ENCODE measurements at regions not wholly inside any gene's neighbourhood (a gene's known extent, or its start where the extent isn't known, plus 50 kb on each side); places are given as distances from the start of the nearest gene placed in this dataset.
"Not testable (repeated sequence)": the region's sequence is repeated elsewhere in the genome, so short reads cannot be mapped to it uniquely, and the experiment has no call there.

- no peak for DNase-seq
These were observed 447.8 kb downstream of the PLK2 start for GRCh38 chr5:58012102-58012501.

- DNase-seq, result no peak
These were observed 448.6 kb downstream of the PLK2 start for GRCh38 chr5:58011301-58011700.

- DNase-seq, result no peak
These were observed 450.1 kb downstream of the PLK2 start for GRCh38 chr5:58009754-58010153.

GRCh38 chr5:58002323-58002722, 457.6 kb downstream of the PLK2 start:
- DNase-seq, result no peak

- no peak for DNase-seq
These were observed 466.0 kb downstream of the PLK2 start for GRCh38 chr5:57993866-57994265.

GRCh38 chr5:57989378-57989777, 470.5 kb downstream of the PLK2 start:
- DNase-seq, result no peak

- no peak for DNase-seq
These were observed 471.1 kb downstream of the PLK2 start for GRCh38 chr5:57988813-57989212.

- no peak for DNase-seq
These were observed 472.3 kb downstream of the PLK2 start for GRCh38 chr5:57987552-57987951.

- DNase-seq, result no peak
These were observed 473.0 kb downstream of the PLK2 start for GRCh38 chr5:57986761-57987341.

- DNase-seq, result no peak
These were observed 476.5 kb downstream of the PLK2 start for GRCh38 chr5:57983426-57983825.

GRCh38 chr5:57979671-57980070, 480.2 kb downstream of the PLK2 start:
- no peak for DNase-seq

- DNase-seq, result no peak
These were observed 483.4 kb downstream of the PLK2 start for GRCh38 chr5:57976506-57976905.

GRCh38 chr5:57972099-57972498, 487.8 kb downstream of the PLK2 start:
- not testable (repeated sequence) for DNase-seq

- no peak for DNase-seq
These were observed 478.0 kb upstream of the ACTBL2 start for GRCh38 chr5:57960569-57960968.

- no peak for DNase-seq
These were observed 474.0 kb upstream of the ACTBL2 start for GRCh38 chr5:57956636-57957035.

- DNase-seq, result no peak
These were observed 472.9 kb upstream of the ACTBL2 start for GRCh38 chr5:57955511-57955910.

GRCh38 chr5:57953792-57954191, 471.2 kb upstream of the ACTBL2 start:
- DNase-seq, result no peak

- no peak for DNase-seq
These were observed 468.1 kb upstream of the ACTBL2 start for GRCh38 chr5:57950616-57951228.

- no peak for DNase-seq
These were observed 465.5 kb upstream of the ACTBL2 start for GRCh38 chr5:57948091-57948490.

- no peak for DNase-seq
These were observed 464.6 kb upstream of the ACTBL2 start for GRCh38 chr5:57947181-57947580.

GRCh38 chr5:57940879-57941278, 458.3 kb upstream of the ACTBL2 start:
- DNase-seq, result no peak

GRCh38 chr5:57940236-57940635, 457.6 kb upstream of the ACTBL2 start:
- DNase-seq, result no peak

- no peak for DNase-seq
These were observed 457.2 kb upstream of the ACTBL2 start for GRCh38 chr5:57939771-57940170.

GRCh38 chr5:57939335-57939734, 456.7 kb upstream of the ACTBL2 start:
- no peak for DNase-seq

GRCh38 chr5:57938174-57938557, 455.6 kb upstream of the ACTBL2 start:
- DNase-seq, result no peak

Data from suppressor macrophage treated with lipopolysaccharide for 4 hours (primary cell).